ENCODE measurements at regions not wholly inside any gene's neighbourhood (a gene's known extent, or its start where the extent isn't known, plus 50 kb on each side); places are given as distances from the start of the nearest gene placed in this dataset.

DNA sequence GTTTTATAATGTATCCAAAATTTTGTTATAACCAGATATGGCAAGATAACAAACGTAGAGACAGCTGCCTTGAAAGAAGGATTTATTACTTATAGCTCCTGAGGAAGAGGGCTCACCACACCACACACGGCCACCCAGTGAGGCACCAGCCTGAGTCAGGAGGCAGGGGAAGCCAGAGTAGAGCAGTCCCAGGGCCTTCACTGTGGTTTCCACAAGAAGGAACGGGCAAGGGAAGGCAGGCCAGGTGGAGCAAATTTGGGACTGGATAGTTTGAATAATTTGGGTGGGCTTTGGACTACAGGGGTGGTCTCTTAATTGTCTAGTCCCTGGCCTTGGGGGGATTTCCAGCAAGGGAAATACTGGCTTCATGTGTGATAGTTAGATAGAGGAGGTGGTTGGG is 72.5 kb downstream of the RRAGC start:
- Histone ChIP-seq H3K9me2 (replicated peaks; ENCODE audit: insufficient read depth, low read length) (no peaks in the 10 kb centered on the region), H3K9me3 (ENCODE audit: insufficient read depth, low read length) (no peaks in the 10 kb centered on the region), H3K9ac (ENCODE audit: low read length) (no peak overlapping the region), H3K27ac (ENCODE audit: low read depth, low read length) (no peak overlapping the region), H3K4me2 (ENCODE audit: low read depth, low read length, poor library complexity, severe bottlenecking) (no peak overlapping the region), H3F3A (ENCODE audit: insufficient read depth) (no peaks in the 10 kb centered on the region), H3K79me2 (ENCODE audit: insufficient read depth, low read length) (no peaks in the 10 kb centered on the region), H3K4me3 (ENCODE audit: insufficient read depth, low read length, poor library complexity, severe bottlenecking) (no peak overlapping the region), H2AFZ (ENCODE audit: low read depth, low read length, severe bottlenecking) (no peak overlapping the region), H4K20me1 (ENCODE audit: low read depth, low read length) (no peaks in the 10 kb centered on the region), H3K27me3 (ENCODE audit: low read length) (no peaks in the 10 kb centered on the region), H3K36me3 (ENCODE audit: low read length) (no peaks in the 10 kb centered on the region)
- TF ChIP-seq CTCF (IDR thresholded peaks at IDR 0.05; ENCODE audit: insufficient read depth, low read length, poor library complexity, severe bottlenecking): no peak
- TF ChIP-seq EZH2phosphoT487 (conservative IDR thresholded peaks at IDR 0.05; ENCODE audit: low read length): no peak

DNA sequence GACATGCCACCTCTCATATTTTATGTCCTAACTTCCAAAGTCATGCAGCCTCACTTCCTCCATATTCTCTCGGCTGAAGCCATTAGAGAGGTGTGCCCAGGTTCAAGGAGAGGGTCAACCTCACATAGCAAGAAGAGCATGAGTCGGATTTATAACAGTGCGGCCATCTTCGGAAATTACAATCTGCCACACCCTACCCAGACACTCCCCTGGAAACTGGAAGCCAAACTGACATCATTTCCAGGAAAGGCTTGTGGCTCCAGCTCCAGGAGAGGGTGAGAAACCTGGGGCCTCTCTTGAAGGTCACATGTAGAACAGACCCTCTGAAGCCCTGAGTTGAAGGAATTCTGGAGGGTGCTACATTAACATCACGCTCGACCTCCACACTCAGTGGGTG is 73.5 kb downstream of the RRAGC start:
- H3K9ac ChIP-seq (ENCODE audit: low read length): no peak overlapping the region
- no peaks in the 10 kb centered on the region for H3F3A ChIP-seq (ENCODE audit: insufficient read depth)
- H3K27me3 ChIP-seq (ENCODE audit: low read length): no peaks in the 10 kb centered on the region; the same call in 1 of the 2 replicates
- TF ChIP-seq EZH2phosphoT487 (conservative IDR thresholded peaks at IDR 0.05; ENCODE audit: low read length): no peak
- no peak for TF ChIP-seq CTCF (IDR thresholded peaks at IDR 0.05; ENCODE audit: insufficient read depth, low read length, poor library complexity, severe bottlenecking)
- no peaks in the 10 kb centered on the region for H3K9me2 ChIP-seq (replicated peaks; ENCODE audit: insufficient read depth, low read length)
- H3K4me2 ChIP-seq (ENCODE audit: low read depth, low read length, poor library complexity, severe bottlenecking): no peak overlapping the region
- no peaks in the 10 kb centered on the region for H3K36me3 ChIP-seq (ENCODE audit: low read length)
- H3K27ac ChIP-seq (ENCODE audit: low read depth, low read length): no peak overlapping the region
- H3K9me3 ChIP-seq (ENCODE audit: insufficient read depth, low read length): no peaks in the 10 kb centered on the region
- no peak overlapping the region for H2AFZ ChIP-seq (ENCODE audit: low read depth, low read length, severe bottlenecking)
- no peaks in the 10 kb centered on the region for H4K20me1 ChIP-seq (ENCODE audit: low read depth, low read length)
- no peak overlapping the region for H3K4me3 ChIP-seq (ENCODE audit: insufficient read depth, low read length, poor library complexity, severe bottlenecking)
- H3K79me2 ChIP-seq (ENCODE audit: insufficient read depth, low read length): no peaks in the 10 kb centered on the region

DNA sequence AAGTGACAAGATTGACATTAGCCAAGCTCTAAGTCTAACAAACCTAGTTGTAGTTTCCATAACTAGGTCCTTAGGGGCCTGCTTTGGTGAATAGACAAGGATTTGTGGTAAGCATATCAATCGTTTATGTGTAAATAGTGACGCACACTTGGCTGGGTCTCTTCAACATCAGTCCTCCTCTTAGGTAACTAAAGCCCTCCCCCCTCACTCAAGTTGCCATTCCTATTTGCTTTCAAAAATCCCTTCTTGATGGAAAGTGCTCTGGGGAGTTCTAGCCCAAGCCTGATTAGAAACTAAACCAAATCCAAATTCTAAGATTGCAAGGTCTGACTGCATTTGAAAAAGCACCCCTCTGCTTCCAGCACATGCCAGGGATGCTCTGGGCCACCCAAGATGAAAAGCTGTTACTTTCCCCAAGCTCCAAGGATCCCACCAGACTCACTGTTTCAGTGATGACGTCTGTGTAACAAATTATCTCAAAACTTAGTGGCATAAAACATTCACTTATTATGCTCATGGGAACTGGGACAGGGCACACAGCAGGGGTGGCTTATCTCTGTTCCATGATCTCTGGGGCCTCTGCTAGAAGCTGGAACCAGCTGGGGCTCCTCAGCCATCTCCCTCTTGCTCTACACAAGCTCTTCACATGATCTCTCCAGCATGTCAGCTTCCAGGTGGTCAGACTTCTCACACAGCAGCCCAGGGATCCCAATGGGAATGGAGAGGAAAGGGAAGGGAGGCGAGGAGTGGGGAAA is 74.1 kb downstream of the RRAGC start:
- Histone ChIP-seq H3K27ac (ENCODE audit: low read depth, low read length) (no peak overlapping the region), H3K9ac (ENCODE audit: low read length) (no peak overlapping the region), H3K9me3 (ENCODE audit: insufficient read depth, low read length) (no peaks in the 10 kb centered on the region), H4K20me1 (ENCODE audit: low read depth, low read length) (no peaks in the 10 kb centered on the region), H3K36me3 (ENCODE audit: low read length) (no peaks in the 10 kb centered on the region), H3K4me3 (ENCODE audit: insufficient read depth, low read length, poor library complexity, severe bottlenecking) (no peak overlapping the region), H3K9me2 (replicated peaks; ENCODE audit: insufficient read depth, low read length) (no peaks in the 10 kb centered on the region), H3F3A (ENCODE audit: insufficient read depth) (no peaks in the 10 kb centered on the region), H3K79me2 (ENCODE audit: insufficient read depth, low read length) (no peaks in the 10 kb centered on the region), H2AFZ (ENCODE audit: low read depth, low read length, severe bottlenecking) (no peak overlapping the region), H3K4me2 (ENCODE audit: low read depth, low read length, poor library complexity, severe bottlenecking) (no peak overlapping the region), H3K27me3 (ENCODE audit: low read length) (no peaks in the 10 kb centered on the region; the same call in 1 of the 2 replicates)
- no peak for TF ChIP-seq CTCF (IDR thresholded peaks at IDR 0.05; ENCODE audit: insufficient read depth, low read length, poor library complexity, severe bottlenecking)
- no peak for TF ChIP-seq EZH2phosphoT487 (conservative IDR thresholded peaks at IDR 0.05; ENCODE audit: low read length)
